Stimulated activated CD8-positive, alpha-beta memory T cell treated with anti-CD3 and anti-CD28 coated beads, Interleukin-15, amount 100 ng/mL, for 48 hours (primary cell): ENCODE measurements at regions not wholly inside any gene's neighbourhood (a gene's known extent, or its start where the extent isn't known, plus 50 kb on each side); places are given as distances from the start of the nearest gene placed in this dataset.
"Not testable (repeated sequence)": the region's sequence is repeated elsewhere in the genome, so short reads cannot be mapped to it uniquely, and the experiment has no call there.

Source experiments
- DNase-seq, 2 donors: peaks; one replicate each; pipeline ENCODE4 v3.0.0-alpha.2; 2020; ENCODE audit warnings: low read depth in 2 of 2

GRCh38 chr6:141969768-141970415 lies 162.8 kb upstream of the GJE1 start:
- not testable (repeated sequence) for DNase-seq

- DNase-seq = no peak
Observed at GRCh38 chr6:141969201-141969600, 163.5 kb upstream of the GJE1 start.

DNA sequence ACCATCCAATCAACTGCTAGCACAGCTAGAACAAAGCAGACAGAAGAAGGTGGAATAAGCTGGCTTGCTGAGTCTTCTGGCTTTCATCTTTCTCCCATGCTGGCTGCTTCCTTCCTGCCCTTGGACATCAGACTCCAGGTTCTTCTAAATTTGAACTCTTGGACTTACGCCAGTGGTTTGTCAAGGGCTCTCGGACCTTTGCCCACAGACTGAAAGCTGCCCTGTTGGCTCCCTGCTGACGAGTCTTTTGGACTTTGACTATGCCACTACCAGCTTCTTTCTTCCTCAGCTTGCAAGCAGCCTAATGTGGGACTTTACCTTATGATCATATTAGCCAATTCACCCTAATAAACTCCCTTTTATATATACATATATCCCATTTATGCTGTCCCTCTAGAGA lies 164.1 kb upstream of the GJE1 start:
- no peak for DNase-seq

- no peak for DNase-seq
Observed at GRCh38 chr6:141965016-141965545, 167.6 kb upstream of the GJE1 start.

GRCh38 chr6:141963543-141964295 lies 169.0 kb upstream of the GJE1 start:
- no peak for DNase-seq

GRCh38 chr6:141957271-141957670 lies 175.5 kb upstream of the GJE1 start:
- no peak for DNase-seq

DNA sequence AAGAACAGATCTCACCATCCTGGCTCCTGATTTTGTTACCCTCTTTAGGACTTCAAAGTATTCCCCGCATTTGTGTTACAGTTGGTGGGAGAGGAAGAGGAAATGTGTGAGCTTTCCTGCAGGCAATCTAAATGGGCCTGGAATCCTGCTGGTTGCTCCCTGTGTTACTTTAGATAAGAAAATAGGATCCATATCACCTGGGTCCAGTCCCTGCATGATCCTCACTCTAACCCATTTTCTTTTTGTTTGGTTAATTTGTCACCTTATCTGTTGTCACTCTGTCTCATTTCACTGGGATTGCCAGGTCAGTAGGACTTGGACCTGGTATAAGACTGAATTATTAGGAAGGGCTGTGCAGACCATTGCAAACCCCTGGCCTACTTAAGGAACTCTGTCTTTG lies 175.9 kb upstream of the GJE1 start:
- DNase-seq = no peak

- DNase-seq = no peak
Observed at GRCh38 chr6:141956046-141956761, 176.5 kb upstream of the GJE1 start.

DNA sequence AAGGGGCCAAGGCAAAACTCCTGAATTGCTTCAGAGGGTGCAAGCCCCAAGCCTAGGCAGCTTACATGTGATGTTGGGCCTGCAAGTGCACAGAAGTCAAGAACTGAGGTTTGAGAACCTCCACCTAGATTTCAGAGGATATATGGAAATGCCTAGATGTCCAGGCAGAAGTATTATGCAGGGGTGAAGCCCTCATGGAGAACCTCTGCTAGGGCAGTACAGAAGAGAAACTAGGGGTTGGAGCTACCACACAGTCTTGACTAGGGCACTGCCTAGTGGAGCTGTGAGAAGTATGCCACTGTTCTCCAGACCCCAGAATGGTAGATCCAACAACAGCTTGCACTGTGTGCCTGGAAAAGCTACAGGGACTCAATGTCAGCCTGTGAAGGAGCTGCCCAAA lies 179.7 kb upstream of the GJE1 start:
- DNase-seq = no peak

GRCh38 chr6:141946502-141946901 lies 186.2 kb upstream of the GJE1 start:
- no peak for DNase-seq

GRCh38 chr6:141938664-141939063 lies 194.1 kb upstream of the GJE1 start:
- no peak for DNase-seq

GRCh38 chr6:141932685-141933084 lies 200.0 kb upstream of the GJE1 start:
- DNase-seq = no peak

DNA sequence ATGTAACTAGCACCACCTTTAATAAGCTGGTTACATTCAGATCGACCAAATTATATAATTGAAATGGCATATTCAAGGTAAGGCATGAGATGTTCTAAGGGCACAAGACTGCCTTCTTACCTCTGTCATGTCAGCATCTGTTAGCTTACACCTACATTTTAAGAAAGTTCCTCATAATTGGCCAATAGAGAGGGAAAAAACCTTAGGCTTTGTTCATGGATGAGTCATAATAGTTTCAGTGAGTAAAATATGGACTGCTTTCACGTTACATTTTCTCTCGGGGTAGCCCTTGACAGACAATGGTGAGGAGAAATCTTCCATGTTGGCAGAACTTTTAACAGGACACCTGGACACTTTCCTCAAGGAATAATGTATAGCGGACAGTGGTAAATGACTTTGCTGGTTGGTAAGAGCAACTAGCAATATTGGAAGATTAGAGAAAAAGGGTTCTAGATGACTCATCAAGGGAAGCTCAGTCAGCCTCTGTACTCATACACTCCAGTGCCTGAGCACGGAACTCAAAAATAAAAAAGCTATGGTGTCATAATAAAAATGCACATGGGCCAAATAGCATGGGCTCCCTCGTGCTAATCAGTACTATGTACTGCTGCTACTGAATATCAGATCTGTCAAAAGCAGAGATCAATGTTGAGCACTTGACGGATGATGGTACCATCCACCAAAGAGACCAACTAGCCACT lies 206.4 kb upstream of the GJE1 start:
- not testable (repeated sequence) for DNase-seq

DNA sequence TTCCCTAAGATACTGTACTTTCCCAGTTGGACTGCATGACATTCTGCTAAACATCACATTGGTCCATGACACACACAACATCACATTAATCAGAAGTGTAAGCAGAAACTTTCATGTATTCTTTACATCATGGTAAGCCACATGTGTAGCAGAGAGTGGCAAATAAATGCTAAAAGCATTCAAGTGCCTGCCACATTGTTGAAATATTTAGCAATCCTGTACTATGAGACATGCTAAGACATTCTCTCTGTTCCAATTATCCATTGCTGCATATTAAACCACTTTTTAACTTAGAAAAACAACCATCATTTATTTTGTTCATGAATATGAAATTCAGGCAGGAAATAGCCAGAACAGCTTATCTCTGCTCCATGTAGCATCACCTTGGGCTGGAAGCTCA lies 207.7 kb upstream of the GJE1 start:
- no peak for DNase-seq

- no peak for DNase-seq
Observed at GRCh38 chr6:141922898-141923297, 209.8 kb upstream of the GJE1 start.

GRCh38 chr6:141916682-141917505 lies 215.8 kb upstream of the GJE1 start:
- DNase-seq = not testable (repeated sequence)

- no peak for DNase-seq
Observed at GRCh38 chr6:141914646-141915045, 218.1 kb upstream of the GJE1 start.

DNA sequence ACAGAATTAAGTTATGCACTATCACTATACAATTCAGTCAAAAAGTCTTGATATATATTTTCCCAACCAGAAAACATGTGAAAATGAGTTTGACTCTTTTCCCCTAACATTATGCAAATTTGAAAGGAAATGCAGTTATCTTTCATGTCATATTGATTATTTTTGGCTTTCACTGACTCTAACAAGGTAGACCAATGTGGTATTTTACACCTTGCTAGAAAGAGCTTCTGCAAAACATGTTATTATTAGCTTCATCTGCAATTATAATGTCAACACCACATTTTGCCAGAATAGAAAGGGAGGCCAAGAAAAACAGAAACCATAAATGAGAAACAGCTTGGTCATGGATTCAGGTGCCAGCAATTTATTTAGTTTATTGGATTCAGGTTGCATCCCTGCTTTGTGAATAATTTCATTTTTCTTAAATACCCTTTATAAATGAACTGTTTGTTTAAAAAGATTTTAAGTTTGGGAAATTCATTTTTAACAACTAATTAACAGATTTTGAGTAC lies 226.1 kb upstream of the GJE1 start:
- DNase-seq = no peak

DNA sequence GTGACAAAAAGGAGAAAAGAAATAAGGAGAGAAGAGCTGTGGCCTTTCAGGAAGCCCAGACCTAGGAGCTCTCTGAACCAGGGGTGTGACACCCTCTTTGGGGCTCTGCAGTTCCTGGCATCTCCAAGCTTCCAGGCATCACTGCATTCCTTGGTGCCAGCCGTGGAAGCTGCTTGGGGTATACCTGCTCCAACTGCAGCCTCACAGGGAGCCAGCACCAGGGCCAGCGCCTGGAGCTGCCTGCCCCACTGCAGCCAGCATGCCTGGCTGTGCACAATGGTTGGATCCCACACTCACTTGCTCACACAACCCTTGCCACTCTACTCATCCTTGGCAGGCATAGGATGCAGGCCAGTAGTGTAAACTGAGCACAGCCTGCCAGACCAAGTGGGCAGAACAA lies 242.1 kb upstream of the GJE1 start:
- DNase-seq = no peak

DNA sequence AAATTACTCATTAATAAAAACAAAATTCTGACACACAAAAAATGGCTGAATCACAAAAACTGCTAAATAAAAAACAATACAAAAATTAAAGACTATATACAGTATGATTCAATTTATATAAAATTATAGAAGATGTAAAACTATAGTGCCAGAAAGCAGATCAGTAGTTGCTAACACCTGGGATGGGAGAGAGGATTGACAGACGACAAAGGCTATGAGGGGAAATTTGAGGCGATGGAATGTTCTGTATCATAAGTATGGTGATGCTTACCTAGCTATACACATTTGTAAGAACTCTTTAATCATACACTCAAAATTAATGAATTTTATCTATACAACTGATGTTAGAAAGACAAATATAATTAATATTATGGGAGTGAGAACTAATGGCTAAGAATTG lies 247.9 kb upstream of the GJE1 start:
- no peak for DNase-seq

GRCh38 chr6:141878686-141879085 lies 254.0 kb upstream of the GJE1 start:
- no peak for DNase-seq
